Right renal cortex interstitium (tissue), 3 donors: ENCODE measurements at regions not wholly inside any gene's neighbourhood (a gene's known extent, or its start where the extent isn't known, plus 50 kb on each side); places are given as distances from the start of the nearest gene placed in this dataset.
"Not testable (repeated sequence)": the region's sequence is repeated elsewhere in the genome, so short reads cannot be mapped to it uniquely, and the experiment has no call there.

Experiments
- DNase-seq, 3 donors: peaks; one replicate each; pipeline ENCODE4 v3.0.0-alpha.2; 2013; ENCODE audit warnings: low read depth in 3 of 3, low spot score in 2 of 3

- no peak for DNase-seq
These were observed 200.8 kb upstream of the ST8SIA4 start for GRCh38 chr5:101103874-101104273.

- no peak for DNase-seq
These were observed 199.4 kb upstream of the ST8SIA4 start for GRCh38 chr5:101102506-101102905.

- no peak for DNase-seq
These were observed 188.8 kb upstream of the ST8SIA4 start for GRCh38 chr5:101091902-101092301.

GRCh38 chr5:101084353-101084752 lies 181.3 kb upstream of the ST8SIA4 start:
- DNase-seq = no peak

GRCh38 chr5:101080462-101081240 lies 177.6 kb upstream of the ST8SIA4 start:
- DNase-seq = no peak

- DNase-seq = no peak
These were observed 165.2 kb upstream of the ST8SIA4 start for GRCh38 chr5:101068298-101068697.

- DNase-seq = no peak
These were observed 164.3 kb upstream of the ST8SIA4 start for GRCh38 chr5:101067429-101067828.

- DNase-seq = no peak
These were observed 159.8 kb upstream of the ST8SIA4 start for GRCh38 chr5:101062902-101063301.

- no peak for DNase-seq
These were observed 144.1 kb upstream of the ST8SIA4 start for GRCh38 chr5:101047181-101047580.

GRCh38 chr5:101045689-101046088 lies 142.6 kb upstream of the ST8SIA4 start:
- no peak for DNase-seq

- not testable (repeated sequence) for DNase-seq
These were observed 136.9 kb upstream of the ST8SIA4 start for GRCh38 chr5:101040002-101040401.

GRCh38 chr5:101036778-101037177 lies 133.7 kb upstream of the ST8SIA4 start:
- no peak for DNase-seq

GRCh38 chr5:101035425-101035824 lies 132.3 kb upstream of the ST8SIA4 start:
- DNase-seq = no peak

- no peak for DNase-seq
These were observed 121.2 kb upstream of the ST8SIA4 start for GRCh38 chr5:101024299-101024698.

GRCh38 chr5:101018299-101018698 lies 115.2 kb upstream of the ST8SIA4 start:
- DNase-seq = no peak

- no peak for DNase-seq
These were observed 109.8 kb upstream of the ST8SIA4 start for GRCh38 chr5:101012880-101013279.

GRCh38 chr5:101009758-101010519 lies 106.9 kb upstream of the ST8SIA4 start:
- no peak for DNase-seq

- no peak for DNase-seq
These were observed 89.3 kb upstream of the ST8SIA4 start for GRCh38 chr5:100992354-100992753.

- DNase-seq = not testable (repeated sequence)
These were observed 80.5 kb upstream of the ST8SIA4 start for GRCh38 chr5:100983601-100984000.

- DNase-seq = no peak
These were observed 71.0 kb upstream of the ST8SIA4 start for GRCh38 chr5:100974082-100974481.

- no peak for DNase-seq
These were observed 67.7 kb upstream of the ST8SIA4 start for GRCh38 chr5:100970646-100971255.

- DNase-seq = no peak
These were observed 62.2 kb upstream of the ST8SIA4 start for GRCh38 chr5:100965291-100965690.
